H1 (cell line): ENCODE measurements at regions not wholly inside any gene's neighbourhood (a gene's known extent, or its start where the extent isn't known, plus 50 kb on each side); places are given as distances from the start of the nearest gene placed in this dataset.

ENCODE experiments used
- CTCF ChIA-PET: fragments of 300-600 bp; sonication (Branson Sonifier 250); formaldehyde crosslinking; loops from one replicate; lab custom pipeline; 2021; ENCODE audit not compliant: partially characterized antibody; lab: Charles Lee
- POLR2A ChIA-PET: fragments of 300-600 bp; sonication (Branson Sonifier 250); formaldehyde crosslinking; loops from one replicate; lab custom pipeline; 2021; ENCODE audit warnings: inconsistent platforms; ENCODE audit not compliant: partially characterized antibody; lab: Charles Lee
- DNase-seq, 2 experiments: peaks; one replicate each; pipeline versions ENCODE4 v3.0.0 to v3.0.0-alpha.2; 2010 to 2022; ENCODE audit warnings: low spot score in 2 of 2, low read depth in 1 of 2, mixed read lengths in 1 of 2
- FAIRE-seq: peaks from 2 replicates; lab custom pipeline; 2011; peaks lifted over from hg19 to GRCh38; lab: Jason Lieb, UNC
- H2AFZ ChIP-seq: 2 replicates; pipeline ENCODE4 v1.8.1; 2012; ENCODE audit warnings: low read length, inconsistent platforms
- H2AK5ac ChIP-seq: 2 replicates; pipeline ENCODE4 v1.6.1; 2013; ENCODE audit warnings: low read depth, low read length
- H2BK120ac ChIP-seq: replicated peaks from 2 replicates; pipeline ENCODE3; 2013; ENCODE audit warnings: low read depth, low read length, inconsistent platforms
- H2BK12ac ChIP-seq: 2 replicates; pipeline ENCODE4 v1.6.1; 2013; ENCODE audit warnings: low read depth, low read length
- H2BK15ac ChIP-seq: 2 replicates; pipeline ENCODE4 v1.6.1; 2013; ENCODE audit warnings: low read length
- H2BK20ac ChIP-seq: 2 replicates; pipeline ENCODE4 v1.6.1; 2013; ENCODE audit warnings: low read length
- H2BK5ac ChIP-seq: 2 replicates; pipeline ENCODE4 v1.6.1; 2013; ENCODE audit warnings: low read depth, low read length
- H3K14ac ChIP-seq: 2 replicates; pipeline ENCODE4 v1.6.1; 2013; ENCODE audit warnings: inconsistent platforms; ENCODE audit not compliant: insufficient read length
- H3K18ac ChIP-seq: 2 replicates; pipeline ENCODE4 v1.6.1; 2013; ENCODE audit warnings: low read length; ENCODE audit errors: extremely low read depth
- H3K23ac ChIP-seq: 2 replicates; pipeline ENCODE4 v1.6.1; 2013; ENCODE audit warnings: inconsistent platforms; ENCODE audit not compliant: insufficient read length
- H3K23me2 ChIP-seq: 2 replicates; pipeline ENCODE4 v1.6.1; 2013; ENCODE audit warnings: low read depth, low read length
- H3K27ac ChIP-seq: 2 replicates; pipeline ENCODE4 v1.6.1; 2011; ENCODE audit warnings: low read depth, low read length, inconsistent platforms
- H3K27me3 ChIP-seq, 4 experiments: replicated peaks in 1 of 4; 1 replicate in 1 of 4; 2 replicates in 3 of 4; pipeline versions ENCODE4 v1.6.1 to v1.8.1; 2011 to 2013; ENCODE audit warnings: low read length in 3 of 4, mild to moderate bottlenecking in 3 of 4, inconsistent platforms in 2 of 4, mixed read lengths in 2 of 4, moderate library complexity in 1 of 4; ENCODE audit not compliant: control insufficient read depth in 3 of 4, insufficient read depth in 3 of 4; ENCODE audit errors: extremely low read depth in 1 of 4
- H3K36me3 ChIP-seq, 4 experiments: 2 replicates each; pipeline versions ENCODE4 v1.6.1 to v1.8.1; 2011 to 2013; ENCODE audit warnings: mild to moderate bottlenecking in 4 of 4, low read length in 3 of 4, moderate library complexity in 2 of 4, control low read depth in 1 of 4, inconsistent platforms in 1 of 4; ENCODE audit not compliant: insufficient read depth in 4 of 4, control insufficient read depth in 2 of 4
- H3K4ac ChIP-seq: replicated peaks from 2 replicates; pipeline ENCODE3; 2013; ENCODE audit warnings: low read length, low read depth, mixed read lengths, inconsistent platforms; ENCODE audit not compliant: insufficient read length
- H3K4me1 ChIP-seq, 4 experiments: replicated peaks in 1 of 4; 1 replicate in 1 of 4; 2 replicates in 3 of 4; pipeline versions ENCODE4 v1.6.1 to v1.8.1; 2011 to 2013; ENCODE audit warnings: low read length in 3 of 4, inconsistent platforms in 2 of 4, mixed read lengths in 1 of 4; ENCODE audit not compliant: insufficient read depth in 4 of 4, control insufficient read depth in 3 of 4
- H3K4me2 ChIP-seq, 2 experiments: 2 replicates each; pipeline versions ENCODE4 v1.6.1 to v1.8.1; 2011 to 2013; ENCODE audit warnings: low read depth in 2 of 2, low read length in 2 of 2, control low read depth in 1 of 2, inconsistent platforms in 1 of 2, mild to moderate bottlenecking in 1 of 2; ENCODE audit not compliant: insufficient read depth in 1 of 2
- H3K4me3 ChIP-seq, 4 experiments: fragments of 200-600, 300-600 bp in 1 of 4; sonication (generic), shearing (Covaris generic), sonication (Bioruptor Twin) in 1 of 4; 2 replicates each; pipeline versions ENCODE4 v1.5.1 to v1.8.1; 2011 to 2016; ENCODE audit warnings: low read length in 4 of 4, low read depth in 3 of 4, control low read depth in 2 of 4, inconsistent platforms in 2 of 4, mild to moderate bottlenecking in 2 of 4, mixed read lengths in 1 of 4, moderate library complexity in 1 of 4; ENCODE audit not compliant: insufficient read depth in 2 of 4; ENCODE audit errors: extremely low read depth in 1 of 4
- H3K56ac ChIP-seq: replicated peaks from 2 replicates; pipeline ENCODE3; 2013; ENCODE audit warnings: low read depth, mild to moderate bottlenecking, mixed read lengths, low read length, inconsistent platforms; ENCODE audit not compliant: insufficient read length
- H3K79me1 ChIP-seq: 2 replicates; pipeline ENCODE4 v1.6.1; 2013; ENCODE audit warnings: low read depth, low read length, control low read depth
- H3K79me2 ChIP-seq, 2 experiments: 2 replicates each; pipeline versions ENCODE4 v1.6.1 to v1.8.1; 2012 to 2013; ENCODE audit warnings: low read length in 2 of 2, mild to moderate bottlenecking in 2 of 2, inconsistent platforms in 1 of 2; ENCODE audit not compliant: insufficient read depth in 2 of 2, control insufficient read depth in 1 of 2
- H3K9ac ChIP-seq, 4 experiments: replicated peaks in 1 of 4; 1 replicate in 1 of 4; 2 replicates in 3 of 4; pipeline versions ENCODE4 v1.6.1 to v1.8.1; 2011 to 2013; ENCODE audit warnings: low read depth in 3 of 4, low read length in 3 of 4, control low read depth in 2 of 4, mild to moderate bottlenecking in 2 of 4, moderate library complexity in 2 of 4, inconsistent platforms in 1 of 4; ENCODE audit errors: extremely low read depth in 1 of 4
- H3K9me3 ChIP-seq, 2 experiments: 2 replicates each; pipeline versions ENCODE4 v1.6.1 to v1.8.1; 2012 to 2013; ENCODE audit warnings: mild to moderate bottlenecking in 2 of 2, moderate library complexity in 2 of 2, control low read depth in 1 of 2, inconsistent platforms in 1 of 2, low read depth in 1 of 2, low read length in 1 of 2, mixed read lengths in 1 of 2; ENCODE audit not compliant: insufficient read depth in 2 of 2
- H4K20me1 ChIP-seq, 2 experiments: replicated peaks in 1 of 2; 2 replicates each; pipeline versions ENCODE3 to v1.8.1; 2011 to 2013; ENCODE audit warnings: inconsistent platforms in 2 of 2, low read length in 2 of 2, mild to moderate bottlenecking in 1 of 2; ENCODE audit not compliant: insufficient read depth in 2 of 2, control insufficient read depth in 1 of 2
- H4K5ac ChIP-seq: 2 replicates; pipeline ENCODE4 v1.6.1; 2013; ENCODE audit warnings: low read length, low read depth, mixed read lengths, inconsistent platforms; ENCODE audit not compliant: insufficient read length
- H4K8ac ChIP-seq: 2 replicates; pipeline ENCODE4 v1.8.0; 2013; ENCODE audit warnings: mild to moderate bottlenecking, moderate library complexity, low read length, inconsistent platforms; ENCODE audit not compliant: insufficient read depth; ENCODE audit errors: extremely low read depth
- H4K91ac ChIP-seq: replicated peaks from 2 replicates; pipeline ENCODE3; 2013; ENCODE audit warnings: low read length, mixed read lengths, inconsistent platforms; ENCODE audit not compliant: insufficient read length
- ASH2L ChIP-seq: fragments of 200-600, 300-600 bp; sonication (generic); IDR thresholded peaks from one replicate; pipeline ENCODE4 v1.7.1; 2017; ENCODE audit warnings: low read length
- ATF3 ChIP-seq: IDR thresholded peaks from 2 replicates; pipeline ENCODE4 v1.6.1; 2011; ENCODE audit warnings: low read depth, mild to moderate bottlenecking, low read length; ENCODE audit not compliant: insufficient read depth
- BACH1 ChIP-seq: IDR thresholded peaks from 2 replicates; pipeline ENCODE4 v1.6.1; 2012; ENCODE audit warnings: low read length, improper control_type of control experiment
- CEBPB ChIP-seq: IDR thresholded peaks from 2 replicates; pipeline ENCODE4 v1.6.1; 2012; ENCODE audit warnings: low read depth, low read length
- HDAC6 ChIP-seq: IDR thresholded peaks from one replicate; pipeline ENCODE4 v1.7.1; 2012; ENCODE audit warnings: low read depth, mild to moderate bottlenecking, inconsistent platforms, low read length, moderate library complexity
- KDM5A ChIP-seq: fragments of 200-600 bp; IDR thresholded peaks from 2 replicates; pipeline ENCODE4 v1.7.1; 2012; ENCODE audit warnings: mild to moderate bottlenecking, low read length, inconsistent platforms, mixed read lengths
- MAX ChIP-seq: IDR thresholded peaks from 2 replicates; pipeline ENCODE4 v1.6.1; 2012; ENCODE audit warnings: inconsistent platforms
- PHF8 ChIP-seq: fragments of 200-600 bp; sonication (generic); conservative IDR thresholded peaks from 2 replicates; pipeline ENCODE4 v1.7.1; 2012; ENCODE audit warnings: low read depth, mild to moderate bottlenecking, inconsistent platforms, low read length, moderate library complexity
- YY1 ChIP-seq: IDR thresholded peaks from 2 replicates; pipeline ENCODE4 v1.6.1; 2011; ENCODE audit warnings: low read depth, mild to moderate bottlenecking, low read length
- WGBS, 2 experiments: shearing (Covaris generic) in 1 of 2; methylation state at CpG; one replicate each; pipeline versions ENCODE4 v1.1.6 to v1.1.7; 2013 to 2015; ENCODE audit warnings: low lambda C conversion rate in 2 of 2, mixed read lengths in 2 of 2, inconsistent platforms in 1 of 2, low coverage in 1 of 2, missing lambda C conversion rate in 1 of 2; ENCODE audit not compliant: insufficient replicate concordance in 2 of 2, insufficient coverage in 1 of 2, insufficient read length in 1 of 2; ENCODE audit errors: extremely low coverage in 1 of 2, missing lambda C conversion rate in 1 of 2; 5-methylcytosine and 5-hydroxymethylcytosine counted together
- TF ChIP-seq, protein P1 (sequence below): IDR thresholded peaks from 2 replicates; pipeline ENCODE4 v1.6.1; 2012; ENCODE audit warnings: low read length, inconsistent platforms

DNA sequence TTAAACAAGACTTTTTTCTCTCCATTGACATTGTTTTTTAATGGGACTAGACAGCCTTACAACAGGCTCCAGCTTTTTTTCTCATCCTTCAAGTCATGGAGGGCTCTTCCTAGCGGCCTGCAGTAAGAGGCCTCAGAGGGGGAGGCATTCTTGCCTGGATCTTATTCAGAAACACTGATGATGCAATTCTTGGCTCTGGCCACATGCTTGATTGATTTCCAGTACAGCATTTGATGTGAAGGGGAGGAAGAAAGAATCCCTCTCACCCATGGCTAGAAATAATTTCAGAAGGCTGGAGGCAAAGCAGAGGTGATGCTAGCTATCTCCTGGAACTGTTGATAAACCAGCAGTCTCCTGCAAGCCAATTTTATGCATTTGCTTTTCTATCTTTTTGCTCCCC lies 324.8 kb downstream of the PRELID2 start:
- no peak overlapping the region for H3K18ac ChIP-seq
- H4K5ac ChIP-seq: no peak overlapping the region
- no peak overlapping the region for H4K8ac ChIP-seq
- H3K4me2 ChIP-seq: no peak overlapping the region
- no peaks in the 10 kb centered on the region for H3K23me2 ChIP-seq
- no peaks in the 10 kb centered on the region for H3K79me2 ChIP-seq
- H3K36me3 ChIP-seq: no peaks in the 10 kb centered on the region
- DNase-seq (no peak), FAIRE-seq (no peak)
- CTCF ChIA-PET: no interaction called here
- no peak overlapping the region for H3K23ac ChIP-seq
- no peak overlapping the region for H3K4ac ChIP-seq
- no peaks in the 10 kb centered on the region for H4K20me1 ChIP-seq
- no peak overlapping the region for H2BK12ac ChIP-seq
- H3K4me3 ChIP-seq: no peak overlapping the region
- H2BK120ac ChIP-seq: no peak overlapping the region
- H3K79me1 ChIP-seq: no peaks in the 10 kb centered on the region
- H3K9ac ChIP-seq: no peak overlapping the region
- no peak overlapping the region for H2BK5ac ChIP-seq
- POLR2A ChIA-PET: no interaction called here
- H3K27me3 ChIP-seq: no peaks in the 10 kb centered on the region
- H3K56ac ChIP-seq: no peak overlapping the region
- H3K4me1 ChIP-seq: no peaks in the 10 kb centered on the region
- H2AFZ ChIP-seq: no peak overlapping the region; the same call in 1 of the 2 replicates
- H3K9me3 ChIP-seq: no peaks in the 10 kb centered on the region
- no peak overlapping the region for H2AK5ac ChIP-seq
- H3K14ac ChIP-seq: no peak overlapping the region
- no peak overlapping the region for H4K91ac ChIP-seq
- H2BK20ac ChIP-seq: no peak overlapping the region
- H2BK15ac ChIP-seq: no peak overlapping the region
- WGBS, 2 experiments: 83% methylated on average over 1 of the region's 1 CpG; no CpG with 5 or more reads in 1 of the 2 experiments
- no peak overlapping the region for H3K27ac ChIP-seq
- TF ChIP-seq HDAC6 (no peak), ATF3 (0 out of 2 replicates have a peak, but pooled peaks have one; percentile 20), PHF8 (no peak), MAX (no peak), YY1 (no peak), KDM5A (no peak), ASH2L (no peak), BACH1 (no peak), CEBPB (peak; percentile 75)
- TF ChIP-seq, protein P1, sequence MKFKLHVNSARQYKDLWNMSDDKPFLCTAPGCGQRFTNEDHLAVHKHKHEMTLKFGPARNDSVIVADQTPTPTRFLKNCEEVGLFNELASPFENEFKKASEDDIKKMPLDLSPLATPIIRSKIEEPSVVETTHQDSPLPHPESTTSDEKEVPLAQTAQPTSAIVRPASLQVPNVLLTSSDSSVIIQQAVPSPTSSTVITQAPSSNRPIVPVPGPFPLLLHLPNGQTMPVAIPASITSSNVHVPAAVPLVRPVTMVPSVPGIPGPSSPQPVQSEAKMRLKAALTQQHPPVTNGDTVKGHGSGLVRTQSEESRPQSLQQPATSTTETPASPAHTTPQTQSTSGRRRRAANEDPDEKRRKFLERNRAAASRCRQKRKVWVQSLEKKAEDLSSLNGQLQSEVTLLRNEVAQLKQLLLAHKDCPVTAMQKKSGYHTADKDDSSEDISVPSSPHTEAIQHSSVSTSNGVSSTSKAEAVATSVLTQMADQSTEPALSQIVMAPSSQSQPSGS: no peak
